ENCODE measurements at regions not wholly inside any gene's neighbourhood (a gene's known extent, or its start where the extent isn't known, plus 50 kb on each side); places are given as distances from the start of the nearest gene placed in this dataset.

GRCh38 chr14:76708771-76709170, 52.5 kb upstream of the VASH1 start:
- no peak for DNase-seq (ENCODE audit: low read depth)
- no peak for TF ChIP-seq CTCF (conservative IDR thresholded peaks at IDR 0.05; ENCODE audit: low read depth, low read length)
- no peak overlapping the region for H3K4me3 ChIP-seq (ENCODE audit: low read depth, low read length)

- H3K4me3 ChIP-seq (ENCODE audit: low read depth, low read length) = no peak overlapping the region
- peak; percentile 80 for TF ChIP-seq CTCF (conservative IDR thresholded peaks at IDR 0.05; ENCODE audit: low read depth, low read length)
- DNase-seq (ENCODE audit: low read depth) = no peak
Observed at GRCh38 chr14:76710056-76711010, 50.9 kb upstream of the VASH1 start.
